Keratinocyte (primary cell): ENCODE measurements at regions not wholly inside any gene's neighbourhood (a gene's known extent, or its start where the extent isn't known, plus 50 kb on each side); places are given as distances from the start of the nearest gene placed in this dataset.

ENCODE experiments used
- CTCF ChIP-seq, 3 experiments: IDR thresholded peaks in 1 of 3; conservative IDR thresholded peaks in 1 of 3; optimal IDR thresholded peaks in 1 of 3; 2 replicates in 2 of 3; 3 replicates in 1 of 3; pipeline versions ENCODE3 to v1.5.1; 2011; ENCODE audit warnings: low read length in 3 of 3, mild to moderate bottlenecking in 3 of 3, moderate library complexity in 2 of 3, control low read depth in 1 of 3, inconsistent platforms in 1 of 3; ENCODE audit not compliant: insufficient read depth in 2 of 3; ENCODE audit errors: extremely low read depth in 1 of 3
- EZH2 ChIP-seq: IDR thresholded peaks from one replicate; pipeline ENCODE4 v1.6.1; 2012; ENCODE audit warnings: inconsistent platforms, mild to moderate bottlenecking, low read length, moderate library complexity

GRCh38 chr18:62664414-62664813 lies 50.9 kb upstream of the PHLPP1 start:
- TF ChIP-seq CTCF (optimal IDR thresholded peaks at IDR 0.05 in 1 of 3, IDR thresholded peaks at IDR 0.05 in 1 of 3, conservative IDR thresholded peaks at IDR 0.05 in 1 of 3; ENCODE audit: extremely low read depth in 1 of 3, insufficient read depth in 2 of 3, low read length in 3 of 3) (no peak), EZH2 (no peak)
